HG03432 (cell line): ENCODE measurements at regions not wholly inside any gene's neighbourhood (a gene's known extent, or its start where the extent isn't known, plus 50 kb on each side); places are given as distances from the start of the nearest gene placed in this dataset.

Experiments used
- ATAC-seq: cut with Tn5 transposase; IDR thresholded peaks from one replicate; pipeline ENCODE4 v1.9.1; 2021; ENCODE audit warnings: mild to moderate bottlenecking, moderate library complexity; ENCODE audit not compliant: unreplicated experiment

DNA sequence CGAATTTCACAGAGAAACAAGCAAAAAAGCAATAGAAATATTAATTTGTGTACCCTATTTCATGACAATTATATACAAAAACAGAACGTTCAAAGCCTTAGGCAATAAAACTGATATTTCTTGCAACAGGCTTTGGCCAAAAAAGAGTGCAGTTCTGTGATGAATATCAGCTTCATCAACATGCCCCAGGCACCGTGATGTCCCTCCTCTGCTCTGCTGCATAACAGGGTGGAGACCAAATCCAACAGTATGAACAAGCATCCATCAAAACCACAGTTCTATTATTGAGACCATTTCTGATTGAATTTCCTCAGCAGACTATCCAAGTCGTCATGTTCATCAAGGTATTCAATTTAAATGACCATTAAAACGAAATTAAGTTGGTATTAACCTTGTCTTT is 722.6 kb upstream of the NRSN1 start:
- no peak for ATAC-seq

DNA sequence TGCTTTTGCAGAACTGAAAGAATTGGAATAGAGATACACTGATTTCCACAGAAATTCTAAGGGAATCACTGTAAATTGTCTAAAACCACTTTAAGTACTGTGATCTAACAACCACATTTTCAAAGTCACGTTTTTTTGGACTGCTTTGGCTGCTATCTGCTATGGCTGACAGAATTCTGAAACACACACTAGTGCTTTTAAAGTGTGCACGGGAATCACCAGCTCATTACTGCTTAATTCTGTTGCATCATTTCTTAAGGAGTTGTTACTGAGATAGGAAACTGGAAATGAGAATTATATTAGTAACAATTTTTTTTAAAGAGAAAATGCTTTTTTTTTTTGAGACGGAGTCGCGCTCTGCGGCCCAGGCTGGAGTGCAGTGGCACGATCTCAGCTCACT is 716.5 kb upstream of the NRSN1 start:
- no peak for ATAC-seq

DNA sequence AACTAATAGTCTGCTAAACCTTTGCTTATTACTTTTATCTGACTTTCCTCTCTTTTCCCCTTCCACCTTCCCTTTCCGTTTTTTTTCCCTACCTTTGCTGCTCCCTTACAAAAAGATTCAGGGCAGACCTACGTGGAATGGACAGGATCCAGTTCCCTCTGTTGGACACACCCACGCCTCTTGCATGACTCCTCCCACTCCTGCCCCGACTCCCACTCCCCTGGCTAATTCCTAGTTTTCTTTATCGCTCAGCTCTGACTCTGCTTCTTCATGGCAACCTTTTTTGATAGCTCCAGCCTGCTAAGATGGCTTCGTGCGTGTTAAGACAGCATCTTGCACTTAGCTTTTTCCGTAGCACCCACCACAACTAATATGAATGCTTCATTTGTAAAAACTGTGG is 715.6 kb upstream of the NRSN1 start:
- ATAC-seq = no peak

DNA sequence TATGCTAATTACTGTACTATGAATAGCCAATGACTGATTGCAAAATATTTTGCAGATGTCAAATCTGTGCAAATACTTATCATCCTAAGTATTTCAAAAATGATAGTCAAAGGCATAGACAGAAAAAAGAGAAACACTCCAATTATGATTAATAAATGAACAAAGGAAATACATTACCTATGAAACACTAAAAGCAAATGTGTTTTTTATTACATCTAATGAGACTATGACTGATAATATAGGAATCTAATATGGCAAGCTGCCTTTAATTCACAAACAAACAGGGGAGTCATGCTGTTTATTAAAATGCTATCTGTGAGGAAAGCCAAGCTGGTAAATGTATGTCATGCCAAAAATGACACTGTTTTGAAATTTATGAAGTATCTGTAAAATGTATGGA is 713.2 kb upstream of the NRSN1 start:
- no peak for ATAC-seq

DNA sequence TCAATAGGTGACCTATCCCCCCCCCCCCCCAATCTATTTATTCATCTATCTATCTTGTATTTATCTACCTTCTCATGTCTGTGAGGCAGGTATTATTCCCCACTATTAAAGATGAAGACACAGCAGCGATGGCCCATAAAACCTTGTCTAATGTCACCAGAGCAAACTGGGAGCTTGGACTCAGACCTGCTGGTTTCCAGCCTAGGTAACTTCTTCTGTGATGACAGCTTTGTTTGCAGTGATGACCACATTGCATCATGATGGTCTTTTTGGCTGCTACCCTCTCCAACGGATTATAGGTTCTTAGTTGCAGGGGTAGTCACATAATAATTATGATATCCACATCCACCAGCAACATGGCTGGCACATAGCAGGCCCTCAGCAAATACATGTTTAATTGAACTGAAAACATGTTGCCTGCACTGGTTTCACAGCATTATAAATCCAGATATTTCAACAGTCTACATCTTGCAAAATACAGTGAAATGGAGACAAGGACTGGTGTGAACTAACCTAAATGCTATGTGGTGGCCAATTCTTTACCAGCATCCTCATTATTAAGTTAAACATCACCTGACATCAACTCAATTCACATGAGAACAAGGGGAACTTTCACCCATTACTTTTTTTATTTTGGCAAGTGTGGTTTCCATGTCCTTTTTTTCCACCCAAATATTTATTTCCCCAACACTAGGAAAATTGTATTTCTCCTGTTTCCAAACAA is 712.5 kb upstream of the NRSN1 start:
- no peak for ATAC-seq

DNA sequence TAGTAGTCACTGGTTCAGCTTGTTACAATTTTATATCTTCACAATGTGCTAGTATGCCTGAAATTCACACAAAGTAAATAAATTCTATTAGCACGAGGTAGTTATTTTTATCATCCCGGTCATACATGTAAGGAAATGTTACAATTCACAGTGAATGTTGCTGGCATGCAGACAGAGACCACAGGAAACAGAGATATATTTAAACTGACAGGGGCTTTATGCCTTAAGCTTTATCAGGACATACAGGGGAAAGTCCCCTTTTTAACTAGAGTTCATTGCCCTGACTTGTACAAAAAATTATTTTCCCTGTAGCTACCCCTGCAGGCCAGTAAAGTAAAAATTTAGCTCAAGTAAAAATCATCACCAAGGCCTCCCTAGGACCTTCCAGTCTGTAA is 712.0 kb upstream of the NRSN1 start:
- peak; percentile 83 for ATAC-seq

DNA sequence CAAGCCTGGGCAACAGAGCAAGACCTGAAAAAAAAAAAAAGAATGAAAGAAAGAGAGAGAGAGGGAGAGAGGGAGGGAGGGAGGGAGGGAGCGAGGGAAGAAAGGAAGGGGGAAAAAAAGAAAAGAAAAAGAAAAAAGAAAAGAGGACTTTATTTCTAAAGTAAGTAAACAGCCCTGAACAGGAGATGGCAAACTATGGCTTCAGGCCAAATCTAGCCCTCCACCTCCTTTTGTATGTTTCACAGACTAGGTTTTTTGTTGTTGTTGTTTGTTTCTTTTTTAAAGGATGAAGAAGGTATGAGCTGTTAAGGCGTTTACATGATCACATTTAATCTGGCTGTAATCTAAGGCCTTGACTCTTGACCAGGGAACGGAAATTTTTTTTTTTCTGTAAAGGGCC is 711.1 kb upstream of the NRSN1 start:
- no peak for ATAC-seq

DNA sequence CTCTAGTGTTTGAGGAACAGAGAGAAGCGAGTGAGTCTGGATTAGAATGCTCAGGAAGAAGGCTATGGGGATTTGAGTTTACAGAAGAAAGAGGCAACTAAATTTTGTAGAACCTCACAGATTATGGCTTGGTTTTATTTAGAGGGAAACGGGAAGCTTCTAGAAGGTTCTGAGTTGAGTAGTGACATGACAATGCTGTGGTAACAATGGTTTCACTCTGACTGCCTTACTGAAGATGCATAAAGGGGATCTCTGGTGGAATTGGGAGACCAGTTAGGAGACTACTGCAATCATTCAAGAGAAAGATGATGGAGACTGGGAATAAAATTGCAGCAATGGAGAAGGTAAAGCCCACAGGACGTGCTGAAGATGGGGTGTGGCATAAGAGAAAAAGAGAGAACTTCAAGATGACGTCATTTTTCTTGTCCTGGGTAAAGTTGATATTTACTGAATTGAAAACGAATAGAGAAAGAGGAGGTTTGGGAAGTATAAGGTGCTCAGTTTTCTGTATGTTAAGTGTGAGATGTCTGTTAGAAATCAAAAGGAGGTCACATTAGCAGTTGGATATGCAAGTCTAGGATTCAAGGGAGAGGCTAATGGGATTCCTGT is 710.1 kb upstream of the NRSN1 start:
- peak; percentile 47 for ATAC-seq

DNA sequence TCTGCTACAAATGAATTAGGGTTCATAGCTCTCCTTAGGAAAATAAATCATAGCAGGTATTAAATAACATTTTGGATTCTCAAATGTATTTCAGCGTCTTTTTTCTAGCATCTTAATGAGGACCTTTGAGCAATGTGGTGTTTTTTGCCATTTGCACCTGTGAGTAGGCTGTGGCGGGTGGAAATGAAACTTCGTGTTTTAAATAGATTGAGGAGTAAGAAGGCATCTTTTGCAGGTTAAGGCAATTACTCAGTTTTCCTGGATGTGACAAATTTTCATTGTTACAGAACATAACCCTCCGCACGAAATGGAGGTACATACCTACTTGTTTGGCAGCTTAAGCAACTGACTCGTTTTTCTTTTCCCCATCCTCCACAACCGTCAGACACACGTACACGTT is 708.9 kb upstream of the NRSN1 start:
- no peak for ATAC-seq

DNA sequence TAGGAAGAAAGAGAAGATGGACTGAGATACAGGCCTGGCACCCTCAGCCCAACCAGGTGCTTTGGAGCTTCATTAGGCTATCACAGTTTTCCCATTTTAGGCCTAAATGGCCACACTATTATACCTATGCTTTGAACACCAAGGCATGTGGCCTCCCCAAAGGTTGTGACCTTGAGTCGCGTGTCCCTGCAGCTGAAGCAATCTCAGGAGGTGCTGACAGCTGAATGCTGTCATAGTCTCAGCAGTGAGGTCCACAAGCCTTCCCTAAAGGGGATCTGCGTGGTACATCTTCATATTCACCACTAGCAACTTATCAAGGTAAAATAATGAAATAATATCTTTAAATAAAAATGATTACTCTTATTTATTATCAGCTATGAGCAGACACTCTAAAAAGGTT is 707.9 kb upstream of the NRSN1 start:
- no peak for ATAC-seq

DNA sequence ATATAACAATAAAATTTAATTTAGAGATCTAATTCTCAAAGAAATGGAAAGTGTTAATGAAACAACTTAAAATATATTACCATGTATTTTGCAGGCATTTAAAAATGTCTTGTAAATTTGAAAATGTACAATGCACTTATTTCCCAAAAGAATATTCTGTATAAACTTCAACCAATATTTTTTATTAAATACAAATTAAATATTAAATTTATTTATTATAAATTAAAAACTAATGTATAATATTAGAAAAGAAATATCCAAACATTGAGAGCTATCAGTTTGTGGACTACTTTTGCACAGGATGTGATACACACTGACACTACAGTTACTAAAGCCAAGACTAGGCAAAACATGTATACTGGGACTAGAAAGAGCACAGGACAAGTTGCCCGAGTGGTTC is 707.0 kb upstream of the NRSN1 start:
- no peak for ATAC-seq

DNA sequence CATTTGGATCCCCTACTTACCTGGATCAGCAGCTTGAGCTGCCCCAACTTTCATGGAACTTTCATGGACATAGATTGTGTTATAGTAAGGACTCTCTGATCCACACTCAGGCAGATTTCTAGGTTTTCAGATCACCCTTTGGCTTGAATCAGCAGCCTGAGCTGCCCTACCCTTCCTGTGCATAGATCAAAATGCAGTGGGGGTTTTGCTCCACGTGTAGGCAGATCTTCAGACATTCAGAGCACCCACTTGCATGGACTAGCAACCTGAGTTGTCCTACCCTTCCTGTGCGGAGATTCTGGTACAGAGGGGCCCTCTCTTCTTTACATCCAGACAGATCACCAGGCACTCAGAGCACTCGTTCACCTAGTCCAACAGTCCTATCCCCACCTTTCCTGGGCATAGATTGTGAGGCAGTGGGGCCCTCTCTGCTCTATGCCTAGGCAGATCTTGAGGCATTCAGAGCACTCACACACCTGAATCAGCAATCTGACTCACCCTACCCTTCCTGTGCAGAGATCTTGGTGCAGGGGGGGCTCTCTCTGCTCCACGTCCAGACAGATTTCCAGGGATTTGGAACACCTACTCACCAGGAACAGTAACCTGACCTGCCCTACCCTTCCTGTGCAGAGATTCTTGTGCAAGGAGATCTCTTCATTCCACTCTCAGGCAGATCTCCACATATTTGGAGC is 705.2 kb upstream of the NRSN1 start:
- no peak for ATAC-seq

DNA sequence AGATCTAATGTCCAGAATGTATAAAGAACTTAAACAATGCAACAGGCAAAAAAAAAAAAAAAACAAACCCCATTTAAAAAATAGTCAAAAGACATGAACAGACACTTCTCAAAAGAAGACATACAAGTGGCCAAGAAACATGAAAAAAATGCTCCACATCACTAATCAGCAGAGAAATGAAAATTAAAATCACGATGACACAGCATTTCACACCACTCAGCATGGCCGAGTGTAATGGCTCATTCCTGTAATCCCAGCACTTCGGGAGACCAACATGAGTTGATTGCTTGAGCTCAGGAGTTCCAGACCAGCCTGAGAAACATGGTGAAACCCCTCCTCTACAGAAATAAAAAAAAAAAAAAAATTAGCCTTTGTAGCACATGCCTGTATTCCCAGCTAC is 701.4 kb upstream of the NRSN1 start:
- no peak for ATAC-seq

DNA sequence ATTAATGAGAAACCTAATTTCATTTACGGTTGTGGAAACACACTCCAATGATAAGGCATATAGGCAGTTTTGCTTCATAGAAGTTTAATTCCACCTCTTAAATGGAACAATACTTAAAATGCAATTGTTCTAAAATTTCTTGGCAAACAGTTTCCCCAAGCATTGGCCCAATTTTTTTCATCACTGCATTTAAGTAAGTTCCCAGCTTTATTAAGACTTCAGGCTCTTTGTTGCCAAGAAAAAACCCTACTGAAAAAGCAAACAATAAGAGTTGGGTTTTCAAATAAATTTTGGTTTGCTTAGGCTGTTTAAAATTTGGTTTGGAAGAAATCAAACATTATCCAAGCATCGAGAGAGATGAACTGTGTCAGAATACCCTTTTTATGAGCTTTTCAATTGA is 690.9 kb upstream of the NRSN1 start:
- ATAC-seq = no peak

DNA sequence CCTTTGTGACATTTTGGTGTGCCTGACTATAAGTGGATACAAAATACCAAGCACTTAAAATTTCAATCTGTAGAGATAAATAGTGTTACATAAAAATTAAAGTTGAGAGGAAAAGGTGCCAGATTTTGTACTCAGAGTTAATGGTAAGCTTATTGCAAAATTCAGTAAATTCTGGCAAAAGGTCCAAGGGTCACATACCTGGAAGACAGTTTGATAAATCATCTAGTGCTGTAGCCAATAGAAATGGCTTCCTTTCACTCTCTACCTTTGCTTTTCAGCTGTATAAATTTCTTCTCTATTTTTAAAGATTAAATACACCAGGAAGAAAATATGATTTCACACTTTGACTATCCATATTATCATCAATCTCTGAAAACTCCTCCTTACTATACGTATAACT is 690.2 kb upstream of the NRSN1 start:
- no peak for ATAC-seq

DNA sequence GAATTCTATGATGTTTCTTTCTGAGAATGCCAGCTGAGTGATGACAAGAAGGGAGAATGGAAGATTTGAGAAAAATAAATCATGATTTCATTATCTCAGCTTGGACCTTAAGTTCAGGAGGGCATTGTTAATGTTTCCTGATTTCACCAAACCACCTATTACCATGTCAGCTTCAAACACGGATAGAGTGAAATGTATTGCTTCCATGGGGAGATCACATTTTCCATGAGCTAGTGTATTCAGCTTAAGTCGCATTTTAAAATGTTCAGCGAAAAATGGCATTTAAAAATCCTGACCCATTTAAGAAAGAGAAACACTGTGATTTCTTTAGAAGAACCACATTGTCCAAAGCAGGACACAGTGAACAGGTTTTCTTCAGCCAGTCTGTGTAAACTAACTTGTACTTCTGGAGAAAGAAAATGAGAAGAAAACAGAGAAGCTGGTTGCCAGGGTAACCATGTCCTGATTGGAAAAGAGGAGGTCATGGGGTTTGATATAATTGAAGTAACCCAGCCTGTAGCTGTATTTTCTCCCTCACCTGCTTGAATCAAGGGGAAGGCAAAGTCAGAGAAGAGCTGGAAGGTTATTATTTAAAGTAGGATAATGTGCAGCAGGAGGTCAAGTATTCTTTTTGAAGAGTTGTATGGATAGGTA is 684.1 kb upstream of the NRSN1 start:
- ATAC-seq = no peak

DNA sequence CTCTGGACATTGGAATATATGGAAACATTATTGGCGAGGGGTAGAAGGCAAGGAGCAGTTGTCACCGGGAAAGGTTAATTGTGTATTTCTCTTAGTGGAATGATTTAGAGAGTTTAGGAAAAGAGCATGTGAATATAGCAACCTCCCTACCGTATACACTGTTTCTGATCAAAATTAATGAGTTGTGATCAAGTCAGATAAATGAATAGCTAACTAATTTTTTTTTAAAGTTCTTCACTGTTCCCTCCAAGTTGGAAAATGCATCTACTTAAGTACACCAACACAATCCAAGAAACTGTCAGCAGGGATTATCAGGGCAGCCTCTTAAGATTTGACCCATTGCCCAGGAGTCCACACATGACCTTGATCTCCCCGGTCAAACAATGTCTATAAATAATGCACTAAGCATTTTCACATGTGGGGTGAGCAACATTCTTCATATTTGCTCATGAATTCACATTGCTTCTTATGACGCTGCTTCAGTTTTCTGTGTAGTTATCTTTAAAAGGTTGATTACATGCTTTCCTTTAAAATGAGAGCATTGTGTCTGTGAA is 680.8 kb upstream of the NRSN1 start:
- ATAC-seq = no peak

DNA sequence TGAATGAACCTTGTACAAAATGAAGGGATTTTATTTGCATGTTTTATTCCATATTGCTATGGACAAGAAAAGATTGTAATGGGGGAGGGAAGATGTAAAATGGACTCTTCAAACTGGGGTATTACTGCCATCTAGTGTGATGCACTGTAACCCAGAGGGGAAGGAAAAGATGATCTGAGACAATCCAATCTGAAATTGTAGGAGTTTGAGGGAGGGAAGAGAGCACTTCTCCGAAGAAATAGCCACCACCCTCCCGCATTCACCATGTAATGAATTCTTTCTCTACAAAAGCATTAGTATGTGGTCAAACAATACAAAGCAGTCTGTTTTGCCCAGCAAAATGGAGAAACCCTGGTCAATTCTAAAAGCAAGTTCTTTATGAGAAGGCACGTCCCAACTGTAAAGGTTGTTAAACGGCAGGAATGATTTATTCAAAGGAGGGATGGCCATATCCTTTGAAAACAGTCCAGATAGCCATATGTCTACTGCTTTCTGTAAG is 679.5 kb upstream of the NRSN1 start:
- ATAC-seq = no peak

DNA sequence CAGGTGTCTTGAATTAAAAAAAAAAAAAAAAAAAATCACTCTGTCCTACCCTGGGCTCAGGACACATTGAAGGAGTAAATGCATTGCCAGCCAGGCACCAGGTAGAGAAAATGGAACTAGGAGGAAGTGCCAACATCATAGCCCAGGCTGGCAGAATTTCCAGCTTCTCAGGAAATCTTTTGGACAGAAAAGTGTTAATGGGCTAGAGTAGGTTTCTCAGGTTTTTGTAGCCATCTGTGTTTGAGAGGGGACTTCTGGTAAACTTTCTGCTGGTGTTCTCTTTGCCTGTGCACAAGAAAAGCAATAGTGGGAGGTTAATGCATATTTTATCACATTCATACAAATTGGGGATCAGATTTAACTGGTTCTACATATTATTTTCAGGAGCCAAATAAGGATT is 678.3 kb upstream of the NRSN1 start:
- no peak for ATAC-seq

DNA sequence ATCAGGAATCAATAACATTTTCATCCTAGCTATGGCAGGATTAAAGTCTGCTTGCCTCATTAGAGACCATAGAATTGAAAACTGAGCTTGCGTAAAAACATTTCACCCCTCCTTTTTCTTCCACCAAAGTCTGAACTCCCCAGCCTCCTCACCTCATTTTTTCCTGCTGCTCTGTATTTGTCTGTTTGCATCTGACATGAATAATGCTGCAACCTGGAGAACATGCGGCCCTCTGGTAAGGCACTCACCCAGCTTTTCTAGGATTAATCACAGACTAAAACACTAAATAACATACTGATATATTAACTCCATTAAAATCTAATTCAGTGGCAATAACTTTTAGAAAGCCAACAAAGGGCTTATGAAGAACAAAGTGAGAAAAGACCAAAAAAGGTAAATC is 677.7 kb upstream of the NRSN1 start:
- ATAC-seq = no peak
